Esophagus squamous epithelium (tissue), 4 donors: ENCODE measurements at regions not wholly inside any gene's neighbourhood (a gene's known extent, or its start where the extent isn't known, plus 50 kb on each side); places are given as distances from the start of the nearest gene placed in this dataset.

Source experiments
- CTCF ChIP-seq, 6 experiments: fragments of 450-650 bp in 4 of 6; fragments of 200-600 bp in 2 of 6; sonication (generic) in 2 of 6; IDR thresholded peaks; one replicate each; pipeline ENCODE4 v1.5.1; 2016 to 2019; ENCODE audit warnings: antibody characterized with exemption in 6 of 6, mild to moderate bottlenecking in 4 of 6, moderate library complexity in 4 of 6
- POLR2A ChIP-seq, 4 donors: fragments of 450-650 bp; IDR thresholded peaks; one replicate each; pipeline ENCODE4 v1.6.1; 2017; ENCODE audit warnings: antibody characterized with exemption in 4 of 4, mild to moderate bottlenecking in 4 of 4, moderate library complexity in 3 of 4

- TF ChIP-seq POLR2A (IDR thresholded peaks at IDR 0.05), result no peak
- no peak for TF ChIP-seq CTCF (IDR thresholded peaks at IDR 0.05)
These were observed 603.9 kb upstream of the B3GAT1 start for GRCh38 chr11:135015966-135016365.
